Stimulated activated naive CD8-positive, alpha-beta T cell treated with anti-CD3 and anti-CD28 coated beads, Interleukin-15, amount 100 ng/mL, for 72 hours (primary cell): ENCODE measurements at regions not wholly inside any gene's neighbourhood (a gene's known extent, or its start where the extent isn't known, plus 50 kb on each side); places are given as distances from the start of the nearest gene placed in this dataset.
"Not testable (repeated sequence)": the region's sequence is repeated elsewhere in the genome, so short reads cannot be mapped to it uniquely, and the experiment has no call there.

Experiments
- ATAC-seq: fragments of 150-1000 bp; cut with Tn5 transposase; 2 replicates; pipeline ENCODE4 v1.10.0; 2021; ENCODE audit warnings: mild to moderate bottlenecking, moderate library complexity
- DNase-seq, 2 donors: peaks; one replicate each; pipeline ENCODE4 v3.0.0; 2021 to 2022
- H3K27ac Mint-ChIP-seq, 2 donors: one replicate each; pipeline ENCODE4 v1.8.0; 2022; ENCODE audit warnings: mild to moderate bottlenecking in 2 of 2, mixed read lengths in 2 of 2, moderate library complexity in 2 of 2
- H3K27me3 Mint-ChIP-seq: one replicate; pipeline ENCODE4 v1.8.0; 2022; ENCODE audit warnings: mixed read lengths
- H3K4me1 Mint-ChIP-seq: one replicate; pipeline ENCODE4 v1.8.0; 2022; ENCODE audit warnings: mild to moderate bottlenecking, mixed read lengths
- H3K4me3 Mint-ChIP-seq, 2 donors: one replicate each; pipeline ENCODE4 v1.8.0; 2022; ENCODE audit warnings: mild to moderate bottlenecking in 2 of 2, mixed read lengths in 2 of 2, moderate library complexity in 1 of 2
- H3K9me3 Mint-ChIP-seq, 2 donors: one replicate each; pipeline ENCODE4 v1.8.0; 2022; ENCODE audit warnings: mixed read lengths in 2 of 2

DNA sequence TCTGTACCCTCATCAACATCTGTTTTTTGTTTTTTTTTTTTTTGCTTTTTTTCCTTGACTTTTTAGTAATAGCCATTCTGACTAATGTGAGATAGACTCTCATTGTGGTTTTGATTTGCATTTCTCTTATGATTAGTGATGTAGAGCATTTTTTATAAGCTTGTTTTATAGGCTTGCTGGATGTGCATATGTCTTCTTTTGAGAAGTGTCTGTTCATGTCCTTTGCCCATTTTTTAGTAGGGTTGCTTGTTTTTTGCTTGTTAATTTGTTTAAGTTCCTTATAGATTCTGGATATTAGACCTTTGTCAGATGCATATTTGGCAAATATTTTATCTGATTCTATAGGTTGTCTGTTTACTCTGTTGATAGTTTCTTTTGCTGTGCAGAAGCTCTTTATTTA lies 53.5 kb upstream of the FAR1 start:
- peaks cover 33 to 56% of the 10 kb centered on the region in 2 donors for H3K9me3 Mint-ChIP-seq
- H3K27me3 Mint-ChIP-seq, DNase-seq, H3K4me3 Mint-ChIP-seq, H3K27ac Mint-ChIP-seq, H3K4me1 Mint-ChIP-seq, ATAC-seq: not testable (repeated sequence)

DNA sequence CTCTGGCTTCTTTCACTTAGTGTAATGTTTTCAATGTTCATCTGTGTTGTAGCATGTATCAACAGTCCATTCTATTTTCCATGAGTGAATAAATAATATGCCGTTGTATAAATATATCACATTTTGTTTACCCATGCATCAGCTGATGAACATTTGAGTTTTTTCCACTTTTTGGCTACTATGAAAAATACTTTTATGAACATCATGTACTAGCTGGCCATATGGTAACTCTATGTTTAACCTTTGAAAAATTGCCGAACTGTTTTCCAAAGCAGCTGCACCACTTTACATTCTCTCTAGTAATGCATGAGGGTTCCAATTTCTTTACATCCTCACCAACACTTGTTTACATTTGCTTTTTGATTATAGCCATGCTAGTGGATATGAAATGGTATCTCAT lies 59.8 kb upstream of the FAR1 start:
- Mint-ChIP-seq H3K4me3 (no peak overlapping the region), H3K27ac (no peak overlapping the region), H3K4me1 (no peaks in the 10 kb centered on the region), H3K9me3 (no peaks in the 10 kb centered on the region), H3K27me3 (no peaks in the 10 kb centered on the region)
- DNase-seq (no peak), ATAC-seq (no peak)

DNA sequence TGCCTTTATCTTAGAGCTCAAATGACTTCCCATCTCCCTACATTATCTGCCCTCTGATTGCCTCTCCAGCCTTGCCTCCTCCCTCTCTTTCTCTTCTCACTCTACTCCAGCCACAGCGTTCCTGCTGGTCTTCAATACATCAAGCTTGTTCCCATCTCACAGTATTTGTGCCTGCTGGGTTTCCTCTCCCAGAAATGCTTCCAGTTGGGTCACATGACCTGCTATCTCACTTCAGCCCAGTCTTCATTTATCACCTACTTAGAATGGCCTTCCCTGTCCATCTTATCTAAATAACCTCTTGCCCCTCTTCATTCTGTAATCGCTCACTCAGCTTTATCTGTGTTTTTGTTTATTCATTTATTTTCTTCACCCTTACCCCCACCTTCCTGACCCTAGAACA lies 61.8 kb upstream of the FAR1 start:
- H3K9me3 Mint-ChIP-seq, result no peaks in the 10 kb centered on the region
- H3K27me3 Mint-ChIP-seq, result no peaks in the 10 kb centered on the region
- H3K4me3 Mint-ChIP-seq, result no peak overlapping the region
- H3K27ac Mint-ChIP-seq, result no peak overlapping the region
- ATAC-seq (no peak), DNase-seq (no peak)
- no peaks in the 10 kb centered on the region for H3K4me1 Mint-ChIP-seq

DNA sequence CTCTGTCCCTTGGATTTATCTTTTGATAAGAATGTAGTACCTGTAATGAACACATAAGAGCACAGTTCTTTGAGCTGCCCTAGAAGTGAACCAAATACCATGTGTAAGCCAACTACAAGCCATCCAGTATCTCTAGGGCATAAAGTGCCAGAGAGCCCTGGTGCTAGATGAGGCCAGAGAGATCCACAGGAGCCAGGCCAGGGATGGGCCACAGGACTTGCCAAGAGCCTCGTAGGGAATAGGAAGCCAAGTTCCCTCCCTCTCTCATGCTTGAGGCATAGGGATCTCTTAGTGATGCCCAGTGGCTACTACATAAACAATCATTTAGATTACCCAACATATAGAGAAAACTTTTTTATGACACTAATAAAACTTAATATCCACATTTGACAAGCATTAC lies 64.8 kb upstream of the FAR1 start:
- no peak overlapping the region for H3K4me3 Mint-ChIP-seq
- DNase-seq (no peak), ATAC-seq (no peak)
- H3K27me3 Mint-ChIP-seq, result peaks cover 11% of the 10 kb centered on the region
- H3K4me1 Mint-ChIP-seq, result no peaks in the 10 kb centered on the region
- H3K9me3 Mint-ChIP-seq, result no peaks in the 10 kb centered on the region
- no peak overlapping the region for H3K27ac Mint-ChIP-seq

DNA sequence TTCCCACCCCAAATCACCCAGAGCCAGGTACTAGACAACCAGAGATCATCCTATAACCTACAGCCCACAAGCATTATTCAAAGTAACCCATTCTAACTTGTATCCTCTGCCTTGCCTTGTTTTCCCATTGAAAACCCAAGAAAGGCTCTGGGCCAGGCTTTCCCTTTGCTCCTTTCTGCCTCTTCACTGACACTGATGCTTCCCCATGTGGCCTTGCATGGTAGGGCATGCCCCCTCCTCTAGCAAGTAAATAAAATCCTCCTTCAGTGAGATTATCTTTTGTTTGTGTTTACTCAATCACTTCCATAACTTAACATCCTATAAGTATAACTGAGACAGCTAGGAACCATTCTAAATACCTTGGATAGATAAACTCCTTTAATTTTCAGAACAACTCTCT lies 65.6 kb upstream of the FAR1 start:
- DNase-seq (no peak), ATAC-seq (no peak)
- Mint-ChIP-seq H3K4me1 (no peaks in the 10 kb centered on the region), H3K9me3 (no peaks in the 10 kb centered on the region), H3K27ac (no peak overlapping the region), H3K27me3 (peaks cover 11% of the 10 kb centered on the region), H3K4me3 (no peak overlapping the region)

DNA sequence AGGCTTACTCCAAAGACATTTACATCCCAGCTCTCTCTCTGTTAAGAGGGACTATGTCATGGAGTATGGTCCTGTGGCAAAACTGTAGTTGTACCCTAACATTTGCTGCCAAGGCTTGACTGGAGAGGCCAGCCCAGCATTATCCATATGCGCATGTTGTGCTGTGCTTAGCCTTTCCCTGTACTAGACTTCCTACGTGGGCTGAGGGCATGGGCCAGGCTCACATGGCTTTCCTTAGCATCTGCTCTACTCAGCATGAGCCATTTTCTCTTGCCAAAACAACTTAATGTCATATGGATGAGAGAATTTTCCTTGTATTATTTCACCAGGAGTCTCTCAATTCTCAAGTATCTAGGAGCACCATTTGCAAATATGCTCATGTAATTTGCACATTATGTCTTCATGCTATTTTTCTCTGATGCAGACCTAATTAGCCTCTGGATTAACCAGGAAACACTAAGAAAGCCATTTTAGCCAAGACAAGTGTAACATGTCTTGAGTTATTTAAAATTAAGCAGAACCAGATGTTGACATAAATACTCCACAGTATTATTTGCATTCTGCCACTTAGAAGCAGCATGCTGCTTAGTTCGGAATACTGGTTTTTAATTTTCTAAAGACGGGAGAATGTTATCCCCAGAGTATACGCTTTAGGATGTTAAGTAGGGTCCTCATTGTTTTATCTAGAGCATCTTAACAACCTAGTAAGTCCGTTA lies 71.7 kb upstream of the FAR1 start:
- H3K27me3 Mint-ChIP-seq, result peaks cover 11% of the 10 kb centered on the region

DNA sequence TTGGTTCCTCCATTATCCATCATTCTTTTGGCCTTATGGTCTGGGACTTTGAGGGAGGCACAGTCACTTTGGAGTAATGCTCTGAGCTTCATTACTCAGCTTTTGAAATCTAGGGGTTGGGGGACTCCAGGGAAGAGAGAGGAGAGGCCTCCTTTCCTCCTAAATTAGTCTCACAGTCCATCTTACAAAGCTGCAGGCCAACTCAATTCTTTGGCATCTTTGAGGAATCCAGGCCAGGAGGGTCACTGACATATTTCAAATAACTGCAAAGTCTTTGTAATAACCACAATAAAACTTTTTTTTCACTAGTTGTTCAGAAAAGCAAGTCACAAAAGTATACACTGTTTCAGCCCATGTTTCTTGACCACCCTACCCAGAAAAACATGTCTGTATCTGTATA lies 73.3 kb upstream of the FAR1 start:
- H3K4me1 Mint-ChIP-seq, result no peaks in the 10 kb centered on the region

More for the DNA sequence above, 71.7 kb upstream of the FAR1 start:
- no peak for ATAC-seq
- Mint-ChIP-seq H3K27ac (no peak overlapping the region), H3K4me1 (no peaks in the 10 kb centered on the region), H3K4me3 (no peak overlapping the region), H3K9me3 (peaks cover 0 to 7% of the 10 kb centered on the region in 2 donors)
- DNase-seq, result no peak

DNA sequence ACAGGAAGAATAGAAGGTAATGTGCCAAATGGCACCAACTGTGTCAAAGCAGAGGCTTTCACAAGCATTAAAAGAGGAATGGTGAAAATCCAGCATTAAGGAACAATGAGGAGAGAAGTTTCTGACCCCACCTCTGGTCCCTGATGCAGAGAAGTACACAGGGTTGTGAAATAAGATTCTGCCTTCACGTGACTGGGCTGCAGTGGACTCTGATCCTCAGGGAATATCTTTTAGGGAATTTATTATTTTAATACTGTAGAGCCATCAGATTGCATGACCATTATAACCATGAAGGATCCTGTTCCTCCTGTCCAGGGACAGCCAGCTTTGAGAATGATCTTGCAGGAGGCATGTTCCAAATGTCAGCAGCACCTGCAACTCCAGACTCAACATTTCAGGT lies 74.4 kb upstream of the FAR1 start:
- no peak for DNase-seq
- Mint-ChIP-seq H3K27me3 (no peaks in the 10 kb centered on the region), H3K4me3 (no peak overlapping the region), H3K27ac (no peak overlapping the region), H3K4me1 (no peaks in the 10 kb centered on the region), H3K9me3 (peaks cover 7 to 10% of the 10 kb centered on the region in 2 donors)
- ATAC-seq, result no peak

More for the DNA sequence above, 73.3 kb upstream of the FAR1 start:
- Mint-ChIP-seq H3K27ac (no peak overlapping the region), H3K4me3 (no peak overlapping the region), H3K27me3 (no peaks in the 10 kb centered on the region), H3K9me3 (peaks cover 3 to 7% of the 10 kb centered on the region in 2 donors)
- DNase-seq, result no peak
- ATAC-seq, result no peak

DNA sequence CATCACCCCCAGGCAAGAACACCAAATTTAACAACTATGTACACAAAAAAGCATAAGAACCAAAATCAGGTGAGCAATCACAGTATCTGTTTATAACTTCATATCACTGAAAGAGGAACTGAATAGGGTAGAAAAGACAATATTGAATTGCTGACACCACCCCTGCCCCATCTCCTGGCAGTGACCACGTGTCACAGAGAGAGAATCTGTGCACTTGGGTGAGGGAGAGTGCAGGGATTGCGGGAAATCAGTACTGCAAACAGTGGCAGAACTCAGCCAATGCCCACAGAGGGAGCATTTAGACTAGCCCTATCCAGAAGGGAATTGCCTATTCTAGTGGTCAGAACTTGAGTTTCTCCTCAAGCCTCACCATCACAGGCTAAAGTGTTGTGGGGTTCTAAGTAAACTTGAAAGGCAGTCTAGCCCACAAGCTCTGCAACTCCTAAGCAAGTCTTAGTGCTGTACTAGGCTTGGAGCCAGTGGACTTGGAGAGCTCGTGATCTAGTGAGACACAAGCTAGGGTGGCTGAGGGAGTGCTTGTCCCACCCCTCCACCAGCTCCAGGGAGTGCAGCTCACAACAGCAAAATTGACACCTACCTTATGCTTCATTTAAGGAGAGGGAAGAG lies 82.8 kb upstream of the PTH start:
- Mint-ChIP-seq H3K9me3 (peaks cover 0 to 19% of the 10 kb centered on the region in 2 donors), H3K4me1 (no peaks in the 10 kb centered on the region), H3K4me3 (no peak overlapping the region), H3K27me3 (peaks cover 8% of the 10 kb centered on the region), H3K27ac (no peak overlapping the region)
- ATAC-seq (no peak), DNase-seq (no peak)

DNA sequence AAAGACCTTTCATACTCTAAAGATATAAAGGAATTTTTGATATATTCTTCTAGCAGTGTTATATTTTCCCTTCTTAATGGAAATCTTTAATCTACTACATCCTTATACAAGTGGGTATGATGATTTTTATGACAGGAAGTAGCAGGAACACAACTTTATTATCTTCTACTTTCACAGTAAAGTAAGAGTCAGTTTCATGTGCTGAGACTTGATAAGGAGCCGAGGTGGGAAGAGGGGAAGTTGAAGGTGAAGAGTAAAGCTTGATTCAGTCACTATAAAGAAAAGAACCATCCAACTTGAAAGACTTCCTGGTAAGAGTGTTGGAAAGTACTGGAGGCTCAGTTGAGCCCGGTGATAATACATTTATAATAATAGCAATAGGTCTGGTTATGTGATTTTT lies 82.1 kb upstream of the PTH start:
- ATAC-seq (no peak), DNase-seq (no peak)
- Mint-ChIP-seq H3K9me3 (peaks cover under 1 to 14% of the 10 kb centered on the region in 2 donors), H3K27ac (no peak overlapping the region), H3K4me3 (no peak overlapping the region), H3K4me1 (no peaks in the 10 kb centered on the region), H3K27me3 (peaks cover 8% of the 10 kb centered on the region)

DNA sequence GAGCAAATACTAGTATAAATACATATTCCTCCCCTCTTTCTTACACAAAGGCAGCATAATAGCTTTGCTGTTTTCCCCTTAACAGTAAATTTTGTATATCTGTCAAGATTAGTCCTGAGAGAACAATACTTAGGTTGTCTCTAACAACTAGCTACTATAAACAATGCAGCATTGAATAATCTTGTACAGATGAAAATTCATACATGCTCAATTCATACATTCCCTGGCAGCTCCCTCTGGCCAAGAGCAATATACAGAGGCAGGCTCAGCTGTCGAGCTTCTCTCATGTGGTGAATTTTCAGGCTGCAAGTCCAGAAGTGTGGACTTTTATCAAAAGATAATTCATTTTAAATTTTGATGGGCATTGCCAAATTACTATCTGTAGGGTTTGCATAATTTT lies 81.2 kb upstream of the PTH start:
- DNase-seq (no peak), ATAC-seq (no peak)
- peaks cover 5 to 20% of the 10 kb centered on the region in 2 donors for H3K9me3 Mint-ChIP-seq
- no peaks in the 10 kb centered on the region for H3K4me1 Mint-ChIP-seq
- H3K27ac Mint-ChIP-seq, result no peak overlapping the region
- peaks cover 8% of the 10 kb centered on the region for H3K27me3 Mint-ChIP-seq
- no peak overlapping the region for H3K4me3 Mint-ChIP-seq

DNA sequence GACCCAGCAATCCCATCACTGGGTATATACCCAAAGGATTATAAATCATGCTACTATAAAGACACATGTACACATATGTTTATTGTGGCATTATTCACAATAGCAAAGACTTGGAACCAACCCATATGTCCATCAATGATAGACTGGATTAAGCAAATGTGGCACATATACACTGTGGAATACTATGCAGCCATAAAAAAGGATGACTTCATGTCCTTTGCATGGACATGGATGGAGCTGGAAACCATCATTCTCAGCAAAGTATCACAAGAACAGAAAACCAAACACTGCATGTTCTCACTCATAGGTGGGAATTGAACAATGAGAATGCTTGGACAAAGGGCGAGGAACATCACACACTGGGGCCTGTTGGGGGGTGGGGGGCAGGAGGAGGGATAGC lies 79.6 kb upstream of the PTH start:
- DNase-seq, H3K27me3 Mint-ChIP-seq, ATAC-seq, H3K27ac Mint-ChIP-seq, H3K4me1 Mint-ChIP-seq, H3K4me3 Mint-ChIP-seq: not testable (repeated sequence)
- peaks cover 5 to 20% of the 10 kb centered on the region in 2 donors for H3K9me3 Mint-ChIP-seq

DNA sequence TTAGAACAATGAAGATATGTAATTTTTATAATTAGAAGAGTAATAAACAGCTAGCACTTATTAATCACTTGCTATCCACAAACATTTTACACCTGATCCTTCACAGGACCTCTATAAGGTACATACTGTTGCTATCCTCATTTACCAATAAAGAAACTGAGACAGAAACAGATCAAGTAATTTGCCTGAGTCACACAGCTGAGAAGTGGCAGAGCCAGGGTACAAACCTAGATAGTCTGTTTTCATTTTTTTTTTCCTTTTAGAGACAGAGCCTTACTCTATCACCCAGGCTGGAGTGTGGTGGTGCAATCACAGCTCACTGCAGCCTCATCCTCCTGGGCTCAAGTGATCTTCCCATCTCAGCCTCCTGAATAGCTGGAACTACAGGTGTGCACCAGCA lies 71.8 kb upstream of the PTH start:
- Mint-ChIP-seq H3K27me3 (peaks cover 18% of the 10 kb centered on the region), H3K4me3 (no peak overlapping the region), H3K4me1 (no peaks in the 10 kb centered on the region), H3K27ac (no peak overlapping the region), H3K9me3 (peaks cover 2 to 11% of the 10 kb centered on the region in 2 donors)
- DNase-seq, result no peak
- no peak for ATAC-seq

DNA sequence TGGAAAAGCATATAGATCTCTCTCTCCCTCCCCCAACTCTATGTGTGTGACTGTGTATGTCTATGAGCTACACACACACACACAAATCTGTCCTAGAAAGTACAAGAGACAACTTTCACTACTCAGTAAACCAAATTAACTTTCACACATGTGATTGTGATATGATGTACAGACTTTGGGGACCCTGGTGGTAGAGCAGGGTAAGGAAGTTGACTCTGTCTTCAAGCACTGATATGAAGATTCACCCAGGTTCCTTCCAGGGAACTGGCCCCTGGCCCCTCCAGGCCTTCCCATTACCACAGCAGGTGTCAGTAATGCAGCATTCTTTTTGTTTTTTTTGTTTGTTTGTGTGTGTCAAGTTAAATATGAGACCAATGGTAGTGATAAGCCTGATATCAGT lies 66.1 kb upstream of the PTH start:
- Mint-ChIP-seq H3K4me3 (no peak overlapping the region), H3K4me1 (no peaks in the 10 kb centered on the region), H3K27ac (no peak overlapping the region), H3K9me3 (peaks cover 4 to 21% of the 10 kb centered on the region in 2 donors), H3K27me3 (peaks cover 9% of the 10 kb centered on the region)
- no peak for ATAC-seq
- DNase-seq, result no peak

DNA sequence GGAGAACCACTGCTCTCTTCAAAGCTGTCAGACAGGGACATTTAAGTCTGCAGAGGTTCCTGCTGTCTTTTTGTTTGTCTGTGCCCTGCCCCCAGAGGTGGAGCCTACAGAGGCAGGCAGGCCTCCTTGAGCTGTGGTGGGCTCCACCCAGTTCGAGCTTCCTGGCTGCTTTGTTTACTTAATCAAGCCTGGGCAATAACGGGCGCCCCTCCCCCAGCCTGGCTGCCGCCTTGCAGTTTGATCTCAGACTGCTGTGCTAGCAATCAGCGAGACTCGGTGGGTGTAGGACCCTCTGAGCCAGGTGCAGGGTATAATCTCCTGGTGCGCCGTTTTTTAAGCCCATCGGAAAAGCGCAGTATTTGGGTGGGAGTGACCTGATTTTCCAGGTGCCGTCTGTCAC lies 64.5 kb upstream of the PTH start:
- not testable (repeated sequence) for H3K27me3 Mint-ChIP-seq, ATAC-seq, H3K27ac Mint-ChIP-seq, H3K4me3 Mint-ChIP-seq, H3K4me1 Mint-ChIP-seq, DNase-seq
- H3K9me3 Mint-ChIP-seq, result peaks cover 4 to 28% of the 10 kb centered on the region in 2 donors

DNA sequence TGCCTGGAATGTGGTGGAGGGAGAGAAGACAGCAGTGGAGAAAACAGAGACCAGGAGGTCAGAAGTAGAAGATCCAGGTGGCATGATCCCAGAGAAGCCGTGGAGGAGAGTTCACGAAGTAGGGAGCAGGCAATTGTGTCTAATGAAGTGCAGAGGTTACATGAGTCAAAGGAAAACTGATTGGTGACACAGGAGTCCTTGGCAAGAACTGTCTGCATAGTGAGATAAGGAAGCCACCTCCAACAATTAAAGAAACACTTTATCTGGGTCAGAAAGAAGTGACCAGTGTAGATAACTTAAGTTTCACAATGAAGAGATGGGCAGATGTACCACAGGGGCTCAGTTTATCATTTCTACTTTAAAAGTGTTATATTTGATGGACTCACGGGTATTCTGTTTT lies 57.0 kb upstream of the PTH start:
- Mint-ChIP-seq H3K4me1 (no peaks in the 10 kb centered on the region), H3K27ac (no peak overlapping the region), H3K4me3 (no peak overlapping the region), H3K27me3 (peaks cover 7% of the 10 kb centered on the region), H3K9me3 (peaks cover 5 to 29% of the 10 kb centered on the region in 2 donors)
- no peak for ATAC-seq
- no peak for DNase-seq

DNA sequence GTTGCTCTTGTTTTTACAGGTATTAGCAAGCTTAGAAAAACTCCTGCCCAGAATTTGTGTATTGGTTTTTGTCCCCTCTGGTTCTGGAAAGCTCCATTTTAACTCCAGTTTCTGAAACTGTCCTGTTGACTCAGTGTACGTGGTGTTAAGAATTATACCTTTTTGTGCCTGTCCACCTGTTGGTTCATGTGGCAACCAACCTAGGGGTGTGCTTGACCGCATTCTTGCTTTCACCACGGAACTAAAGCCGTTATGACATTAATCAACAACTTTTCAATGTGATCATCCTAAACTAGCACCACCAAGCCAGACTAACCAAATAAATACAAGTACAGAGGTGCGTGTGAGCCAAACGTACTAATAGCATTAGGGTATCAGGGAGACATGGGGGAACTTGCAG lies 56.0 kb upstream of the PTH start:
- DNase-seq, result no peak
- H3K27me3 Mint-ChIP-seq, result peaks cover 7% of the 10 kb centered on the region
- H3K9me3 Mint-ChIP-seq, result peaks cover 15 to 38% of the 10 kb centered on the region in 2 donors
- no peak for ATAC-seq
- no peak overlapping the region for H3K4me3 Mint-ChIP-seq
- H3K4me1 Mint-ChIP-seq, result no peaks in the 10 kb centered on the region
- no peak overlapping the region for H3K27ac Mint-ChIP-seq
